MM.1S (cell line): ENCODE measurements at regions not wholly inside any gene's neighbourhood (a gene's known extent, or its start where the extent isn't known, plus 50 kb on each side); places are given as distances from the start of the nearest gene placed in this dataset.

Experiments
- DNase-seq: peaks from one replicate; pipeline ENCODE4 v3.0.0-alpha.2; 2015
- H2AFZ ChIP-seq: fragments of 300-600 bp; sonication (generic); 2 replicates; pipeline ENCODE4 v1.6.0; 2016; ENCODE audit warnings: antibody characterized with exemption, low read length
- H3F3A ChIP-seq: fragments of 300-600 bp; sonication (generic); 2 replicates; pipeline ENCODE4 v1.6.1; 2016; ENCODE audit warnings: mild to moderate bottlenecking, antibody characterized with exemption, low read length, moderate library complexity, mixed read lengths; ENCODE audit not compliant: insufficient read depth
- H3K27ac ChIP-seq: fragments of 300-600 bp; sonication (generic); 2 replicates; pipeline ENCODE4 v1.5.1; 2016; ENCODE audit warnings: mild to moderate bottlenecking, low read length
- H3K27me3 ChIP-seq: fragments of 300-600 bp; sonication (generic); replicated peaks from 2 replicates; pipeline ENCODE4 v1.6.0; 2016; ENCODE audit warnings: low read length; ENCODE audit not compliant: insufficient read depth
- H3K36me3 ChIP-seq: fragments of 300-600 bp; sonication (generic); replicated peaks from 2 replicates; pipeline ENCODE4 v1.6.1; 2016; ENCODE audit warnings: mild to moderate bottlenecking, low read length, mixed read lengths; ENCODE audit not compliant: insufficient read depth
- H3K4me1 ChIP-seq: fragments of 300-600 bp; sonication (generic); 2 replicates; pipeline ENCODE4 v1.6.1; 2016; ENCODE audit warnings: low read length, mixed read lengths
- H3K4me2 ChIP-seq: fragments of 300-600 bp; sonication (generic); 2 replicates; pipeline ENCODE4 v1.6.0; 2016; ENCODE audit warnings: low read depth, low read length
- H3K4me3 ChIP-seq: fragments of 300-600 bp; sonication (generic); 2 replicates; pipeline ENCODE4 v1.5.1; 2016; ENCODE audit warnings: low read length, mixed read lengths
- H3K79me2 ChIP-seq: fragments of 300-600 bp; sonication (generic); 2 replicates; pipeline ENCODE4 v1.6.1; 2016; ENCODE audit warnings: mixed run types, low read length, mixed read lengths
- H3K9ac ChIP-seq: fragments of 300-600 bp; sonication (generic); 2 replicates; pipeline ENCODE4 v1.6.1; 2016; ENCODE audit warnings: low read length, mixed read lengths
- H3K9me2 ChIP-seq: fragments of 300-600 bp; sonication (generic); replicated peaks from 2 replicates; pipeline ENCODE4 v1.6.1; 2016; ENCODE audit warnings: mild to moderate bottlenecking, low read length, mixed read lengths; ENCODE audit not compliant: insufficient read depth
- H3K9me3 ChIP-seq: fragments of 300-600 bp; sonication (generic); replicated peaks from 2 replicates; pipeline ENCODE4 v1.6.1; 2016; ENCODE audit warnings: mild to moderate bottlenecking, low read length, mixed read lengths; ENCODE audit not compliant: insufficient read depth
- H4K20me1 ChIP-seq: fragments of 300-600 bp; sonication (generic); 2 replicates; pipeline ENCODE4 v1.6.1; 2016; ENCODE audit warnings: mild to moderate bottlenecking, low read length, moderate library complexity, mixed read lengths; ENCODE audit not compliant: insufficient read depth
- EZH2 ChIP-seq: fragments of 300-600 bp; sonication (generic); optimal IDR thresholded peaks from 2 replicates; pipeline ENCODE3; 2017; ENCODE audit warnings: low read depth, mild to moderate bottlenecking, antibody characterized with exemption, low read length, mixed read lengths
- EZH2phosphoT487 ChIP-seq: fragments of 300-600 bp; sonication (generic); IDR thresholded peaks from 2 replicates; pipeline ENCODE4 v1.6.1; 2018; ENCODE audit warnings: antibody characterized with exemption, low read length
- TF ChIP-seq, protein P1 (sequence below): fragments of 300-600 bp; sonication (generic); IDR thresholded peaks from 2 replicates; pipeline ENCODE4 v1.5.1; 2016; ENCODE audit warnings: antibody characterized with exemption, low read length, mixed read lengths

DNA sequence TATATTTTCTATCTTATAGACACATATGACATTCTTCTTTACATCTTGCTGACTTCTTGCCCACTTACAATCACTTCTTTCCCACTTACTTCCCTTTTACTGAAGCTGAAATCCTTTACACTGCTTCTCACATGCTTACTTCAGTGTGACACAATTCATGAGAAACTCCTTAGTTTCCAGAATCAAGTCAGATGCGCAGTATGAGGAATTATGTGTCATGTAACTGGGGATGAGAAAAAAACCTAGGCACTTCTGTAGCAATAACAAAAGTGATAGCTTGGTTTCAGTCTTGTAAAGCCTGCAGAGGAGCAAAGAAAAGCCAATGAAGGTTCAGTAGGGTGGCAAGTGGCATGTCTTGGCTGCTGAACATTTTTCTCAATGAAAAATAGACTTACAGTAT is 566.2 kb upstream of the RGS18 start:
- DNase-seq = no peak
- no peaks in the 10 kb centered on the region for H3K9me3 ChIP-seq
- H2AFZ ChIP-seq = no peak overlapping the region
- no peak overlapping the region for H3K9ac ChIP-seq
- H4K20me1 ChIP-seq = no peaks in the 10 kb centered on the region
- H3K4me1 ChIP-seq = no peaks in the 10 kb centered on the region
- H3K4me3 ChIP-seq = no peak overlapping the region
- H3K79me2 ChIP-seq = no peaks in the 10 kb centered on the region
- H3K4me2 ChIP-seq = no peak overlapping the region
- no peaks in the 10 kb centered on the region for H3K9me2 ChIP-seq
- TF ChIP-seq EZH2 = no peak
- TF ChIP-seq, protein P1, sequence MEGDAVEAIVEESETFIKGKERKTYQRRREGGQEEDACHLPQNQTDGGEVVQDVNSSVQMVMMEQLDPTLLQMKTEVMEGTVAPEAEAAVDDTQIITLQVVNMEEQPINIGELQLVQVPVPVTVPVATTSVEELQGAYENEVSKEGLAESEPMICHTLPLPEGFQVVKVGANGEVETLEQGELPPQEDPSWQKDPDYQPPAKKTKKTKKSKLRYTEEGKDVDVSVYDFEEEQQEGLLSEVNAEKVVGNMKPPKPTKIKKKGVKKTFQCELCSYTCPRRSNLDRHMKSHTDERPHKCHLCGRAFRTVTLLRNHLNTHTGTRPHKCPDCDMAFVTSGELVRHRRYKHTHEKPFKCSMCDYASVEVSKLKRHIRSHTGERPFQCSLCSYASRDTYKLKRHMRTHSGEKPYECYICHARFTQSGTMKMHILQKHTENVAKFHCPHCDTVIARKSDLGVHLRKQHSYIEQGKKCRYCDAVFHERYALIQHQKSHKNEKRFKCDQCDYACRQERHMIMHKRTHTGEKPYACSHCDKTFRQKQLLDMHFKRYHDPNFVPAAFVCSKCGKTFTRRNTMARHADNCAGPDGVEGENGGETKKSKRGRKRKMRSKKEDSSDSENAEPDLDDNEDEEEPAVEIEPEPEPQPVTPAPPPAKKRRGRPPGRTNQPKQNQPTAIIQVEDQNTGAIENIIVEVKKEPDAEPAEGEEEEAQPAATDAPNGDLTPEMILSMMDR = no peak
- TF ChIP-seq EZH2phosphoT487 = no peak
- H3K27me3 ChIP-seq = no peaks in the 10 kb centered on the region
- no peak overlapping the region for H3K27ac ChIP-seq
- H3F3A ChIP-seq = no peaks in the 10 kb centered on the region
- no peaks in the 10 kb centered on the region for H3K36me3 ChIP-seq

DNA sequence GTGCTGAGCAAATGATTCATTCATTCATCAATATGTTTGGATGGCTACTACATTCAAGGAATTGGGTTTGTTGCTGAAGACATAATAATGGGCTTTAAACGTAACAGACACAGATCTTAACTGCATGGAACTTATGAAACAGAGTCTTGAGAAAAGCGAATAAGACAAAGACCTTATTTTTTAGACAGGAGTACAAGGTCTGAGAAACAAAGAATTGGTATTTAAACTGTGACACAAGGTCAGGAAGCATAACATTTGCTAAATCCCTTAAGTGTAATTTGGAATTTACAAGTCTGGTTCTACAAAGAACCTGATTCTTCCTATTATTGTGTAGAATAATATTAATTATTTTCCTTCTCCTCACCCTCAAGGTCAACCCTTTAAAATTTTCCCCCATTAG is 565.4 kb upstream of the RGS18 start:
- Histone ChIP-seq H3K27ac (no peak overlapping the region), H4K20me1 (no peaks in the 10 kb centered on the region), H3K4me3 (no peak overlapping the region), H2AFZ (no peak overlapping the region), H3K36me3 (no peaks in the 10 kb centered on the region), H3K27me3 (no peaks in the 10 kb centered on the region), H3K9ac (no peak overlapping the region), H3F3A (no peaks in the 10 kb centered on the region), H3K9me3 (no peaks in the 10 kb centered on the region), H3K9me2 (no peaks in the 10 kb centered on the region), H3K79me2 (no peaks in the 10 kb centered on the region), H3K4me2 (no peak overlapping the region), H3K4me1 (no peaks in the 10 kb centered on the region)
- no peak for DNase-seq
- TF ChIP-seq, protein P1 = no peak
- TF ChIP-seq EZH2 (no peak), EZH2phosphoT487 (no peak)

GRCh38 chr1:191595170-191595569 is 563.1 kb upstream of the RGS18 start:
- no peaks in the 10 kb centered on the region for H3K36me3 ChIP-seq
- no peaks in the 10 kb centered on the region for H3K79me2 ChIP-seq
- no peak overlapping the region for H2AFZ ChIP-seq
- no peak overlapping the region for H3K9ac ChIP-seq
- H3K27ac ChIP-seq = no peak overlapping the region
- no peaks in the 10 kb centered on the region for H3K9me3 ChIP-seq
- DNase-seq = no peak
- H3K4me2 ChIP-seq = no peak overlapping the region
- H3K9me2 ChIP-seq = no peaks in the 10 kb centered on the region
- no peaks in the 10 kb centered on the region for H4K20me1 ChIP-seq
- no peaks in the 10 kb centered on the region for H3F3A ChIP-seq
- no peaks in the 10 kb centered on the region for H3K27me3 ChIP-seq
- TF ChIP-seq EZH2phosphoT487 (no peak), EZH2 (no peak)
- TF ChIP-seq, protein P1 = no peak
- H3K4me1 ChIP-seq = no peaks in the 10 kb centered on the region
- no peak overlapping the region for H3K4me3 ChIP-seq
